Chondrocyte (in vitro differentiated cells): ENCODE measurements at regions not wholly inside any gene's neighbourhood (a gene's known extent, or its start where the extent isn't known, plus 50 kb on each side); places are given as distances from the start of the nearest gene placed in this dataset.

Experiments
- DNase-seq: peaks from one replicate; pipeline ENCODE4 v3.0.0; 2021; ENCODE audit warnings: mixed read lengths, low spot score
- H3K27ac Mint-ChIP-seq: one replicate; pipeline ENCODE4 v1.8.0; 2021; ENCODE audit warnings: mild to moderate bottlenecking, moderate library complexity, mixed read lengths; ENCODE audit not compliant: unreplicated experiment
- H3K27me3 Mint-ChIP-seq: 2 replicates; pipeline ENCODE4 v1.8.0; 2021; ENCODE audit warnings: low read depth, mixed read lengths
- H3K36me3 Mint-ChIP-seq: 2 replicates; pipeline ENCODE4 v1.8.0; 2021; ENCODE audit warnings: low read depth, mixed read lengths
- H3K4me1 Mint-ChIP-seq: 2 replicates; pipeline ENCODE4 v1.8.0; 2021; ENCODE audit warnings: low read depth, mild to moderate bottlenecking, mixed read lengths
- H3K4me3 Mint-ChIP-seq: one replicate; pipeline ENCODE4 v1.8.0; 2021; ENCODE audit warnings: mild to moderate bottlenecking, moderate library complexity, mixed read lengths; ENCODE audit not compliant: unreplicated experiment
- H3K9me3 Mint-ChIP-seq: 2 replicates; pipeline ENCODE4 v1.8.0; 2021; ENCODE audit warnings: low read depth, mixed read lengths
- CTCF ChIP-seq: fragments of 200-600 bp; sonication (generic); IDR thresholded peaks from 2 replicates; pipeline ENCODE4 v1.5.0; 2021; ENCODE audit warnings: antibody characterized with exemption, mild to moderate bottlenecking, moderate library complexity

- H3K4me3 Mint-ChIP-seq, result no peak overlapping the region
- H3K9me3 Mint-ChIP-seq, result peaks cover 7% of the 10 kb centered on the region
- H3K4me1 Mint-ChIP-seq, result no peaks in the 10 kb centered on the region
- no peak for DNase-seq
- no peak overlapping the region for H3K27ac Mint-ChIP-seq
- peaks cover 7% of the 10 kb centered on the region for H3K27me3 Mint-ChIP-seq
- no peak for TF ChIP-seq CTCF
- H3K36me3 Mint-ChIP-seq, result no peaks in the 10 kb centered on the region
Observed at GRCh38 chr2:21346984-21347383, 223.2 kb downstream of the TDRD15 start.

GRCh38 chr2:21353879-21354679, 230.3 kb downstream of the TDRD15 start:
- Mint-ChIP-seq H3K27ac (no peak overlapping the region), H3K27me3 (peaks cover 13% of the 10 kb centered on the region), H3K9me3 (peaks cover 7% of the 10 kb centered on the region), H3K4me1 (no peaks in the 10 kb centered on the region), H3K4me3 (no peak overlapping the region), H3K36me3 (no peaks in the 10 kb centered on the region)
- no peak for TF ChIP-seq CTCF
- no peak for DNase-seq

- H3K36me3 Mint-ChIP-seq, result no peaks in the 10 kb centered on the region
- no peak overlapping the region for H3K4me3 Mint-ChIP-seq
- H3K4me1 Mint-ChIP-seq, result no peaks in the 10 kb centered on the region
- peaks cover 4% of the 10 kb centered on the region for H3K9me3 Mint-ChIP-seq
- DNase-seq, result no peak
- no peak for TF ChIP-seq CTCF
- H3K27ac Mint-ChIP-seq, result no peak overlapping the region
- peaks cover 8% of the 10 kb centered on the region for H3K27me3 Mint-ChIP-seq
Observed at GRCh38 chr2:21356086-21356856, 232.5 kb downstream of the TDRD15 start.

- H3K4me1 Mint-ChIP-seq, result no peaks in the 10 kb centered on the region
- DNase-seq, result no peak
- H3K4me3 Mint-ChIP-seq, result no peak overlapping the region
- peaks cover 8% of the 10 kb centered on the region for H3K27me3 Mint-ChIP-seq
- H3K36me3 Mint-ChIP-seq, result no peaks in the 10 kb centered on the region
- peaks cover 4% of the 10 kb centered on the region for H3K9me3 Mint-ChIP-seq
- TF ChIP-seq CTCF, result no peak
- no peak overlapping the region for H3K27ac Mint-ChIP-seq
Observed at GRCh38 chr2:21356857-21357255, 233.1 kb downstream of the TDRD15 start.

- TF ChIP-seq CTCF, result no peak
- no peak for DNase-seq
- H3K36me3 Mint-ChIP-seq, result no peaks in the 10 kb centered on the region
- peaks cover 3% of the 10 kb centered on the region for H3K27me3 Mint-ChIP-seq
- H3K9me3 Mint-ChIP-seq, result peaks cover 6% of the 10 kb centered on the region
- no peaks in the 10 kb centered on the region for H3K4me1 Mint-ChIP-seq
- H3K4me3 Mint-ChIP-seq, result no peak overlapping the region
- no peak overlapping the region for H3K27ac Mint-ChIP-seq
Observed at GRCh38 chr2:21358976-21359375, 235.2 kb downstream of the TDRD15 start.
